ENCODE measurements at regions not wholly inside any gene's neighbourhood (a gene's known extent, or its start where the extent isn't known, plus 50 kb on each side); places are given as distances from the start of the nearest gene placed in this dataset.

- DNase-seq (ENCODE audit: low spot score) = no peak
These were observed 552.8 kb upstream of the KLHL29 start for GRCh38 chr2:22832196-22832595.

- no peak for DNase-seq (ENCODE audit: low spot score)
These were observed 546.5 kb upstream of the KLHL29 start for GRCh38 chr2:22838461-22838860.

GRCh38 chr2:22842205-22842869, 542.6 kb upstream of the KLHL29 start:
- no peak for DNase-seq (ENCODE audit: low spot score)

- DNase-seq (ENCODE audit: low spot score) = no peak
These were observed 541.0 kb upstream of the KLHL29 start for GRCh38 chr2:22843919-22844537.

GRCh38 chr2:22850310-22850709, 534.7 kb upstream of the KLHL29 start:
- DNase-seq (ENCODE audit: low spot score) = no peak

- no peak for DNase-seq (ENCODE audit: low spot score)
These were observed 530.4 kb upstream of the KLHL29 start for GRCh38 chr2:22854588-22854987.

GRCh38 chr2:22855081-22855480, 529.9 kb upstream of the KLHL29 start:
- no peak for DNase-seq (ENCODE audit: low spot score)

- DNase-seq (ENCODE audit: low spot score) = no peak
These were observed 529.2 kb upstream of the KLHL29 start for GRCh38 chr2:22855761-22856184.

GRCh38 chr2:22867973-22868372, 517.0 kb upstream of the KLHL29 start:
- no peak for DNase-seq (ENCODE audit: low spot score)

- no peak for DNase-seq (ENCODE audit: low spot score)
These were observed 506.9 kb upstream of the KLHL29 start for GRCh38 chr2:22878121-22878520.

GRCh38 chr2:22879009-22879863, 505.7 kb upstream of the KLHL29 start:
- no peak for DNase-seq (ENCODE audit: low spot score)

- DNase-seq (ENCODE audit: low spot score) = no peak
These were observed 504.8 kb upstream of the KLHL29 start for GRCh38 chr2:22880161-22880560.

- no peak for DNase-seq (ENCODE audit: low spot score)
These were observed 503.0 kb upstream of the KLHL29 start for GRCh38 chr2:22882011-22882410.

GRCh38 chr2:22882643-22883042, 502.3 kb upstream of the KLHL29 start:
- no peak for DNase-seq (ENCODE audit: low spot score)

GRCh38 chr2:22883054-22883453, 501.9 kb upstream of the KLHL29 start:
- no peak for DNase-seq (ENCODE audit: low spot score)

- no peak for DNase-seq (ENCODE audit: low spot score)
These were observed 499.7 kb upstream of the KLHL29 start for GRCh38 chr2:22885245-22885644.

- no peak for DNase-seq (ENCODE audit: low spot score)
These were observed 497.6 kb upstream of the KLHL29 start for GRCh38 chr2:22887426-22887825.

- DNase-seq (ENCODE audit: low spot score) = no peak
These were observed 497.1 kb upstream of the KLHL29 start for GRCh38 chr2:22887845-22888244.

GRCh38 chr2:22890132-22890531, 494.8 kb upstream of the KLHL29 start:
- DNase-seq (ENCODE audit: low spot score) = no peak

GRCh38 chr2:22893761-22894517, 491.0 kb upstream of the KLHL29 start:
- no peak for DNase-seq (ENCODE audit: low spot score)

- no peak for DNase-seq (ENCODE audit: low spot score)
These were observed 490.2 kb upstream of the KLHL29 start for GRCh38 chr2:22894761-22895160.

- DNase-seq (ENCODE audit: low spot score) = no peak
These were observed 487.6 kb upstream of the KLHL29 start for GRCh38 chr2:22897428-22897827.

Data from CD4-positive, alpha-beta T cell treated with Interleukin-15 for 4 hours (primary cell).